HCT116 (cell line): ENCODE measurements at regions not wholly inside any gene's neighbourhood (a gene's known extent, or its start where the extent isn't known, plus 50 kb on each side); places are given as distances from the start of the nearest gene placed in this dataset.

Experiments used
- ATAC-seq: fragments of 200-7000 bp; cut with Tn5 transposase; 2 replicates; pipeline ENCODE4 v1.9.1; 2020; ENCODE audit warnings: mild to moderate bottlenecking, moderate library complexity
- BruUV-seq: library from RNA; stranded (reverse); fragments of 400-500 nt; replicated peaks from 2 replicates; lab custom pipeline; 2021; lab: Mats Ljungman, UMichigan
- CTCF ChIA-PET: fragments of 300-600 bp; sonication (Branson Sonifier 250); formaldehyde crosslinking; loops from one replicate; lab custom pipeline; 2021; ENCODE audit warnings: antibody characterized with exemption; lab: Charles Lee
- POLR2A ChIA-PET: fragments of 300-600, 350-600 bp; sonication (Branson Sonifier 250); formaldehyde crosslinking; loops from one replicate; lab custom pipeline; 2021; ENCODE audit warnings: antibody characterized with exemption; lab: Charles Lee
- RAD21 ChIA-PET, 2 experiments: fragments of 300-600 bp; sonication (Branson Sonifier 250); formaldehyde crosslinking; loops; one replicate each; lab custom pipeline; 2023; ENCODE audit warnings: low total read pairs in 2 of 2; ENCODE audit not compliant: uncharacterized antibody in 2 of 2, unreplicated experiment in 2 of 2, low non-redundant PET in 1 of 2; lab: Charles Lee
- DNase-seq: peaks from one replicate; pipeline ENCODE4 v3.0.0-alpha.2; 2010; ENCODE audit warnings: low read depth, low spot score
- H2AFZ ChIP-seq: fragments of 200-600 bp; shearing (Covaris generic), sonication (generic); 2 replicates; pipeline ENCODE4 v1.6.1; 2017; ENCODE audit warnings: low read depth, mixed run types, mixed read lengths, antibody characterized with exemption, low read length; ENCODE audit not compliant: poor library complexity, severe bottlenecking
- H3K27ac ChIP-seq: 2 replicates; pipeline ENCODE4 v1.5.1; 2012; ENCODE audit warnings: low read depth, low read length
- H3K27me3 ChIP-seq: fragments of 200-600 bp; sonication (generic); 2 replicates; pipeline ENCODE4 v1.6.1; 2016; ENCODE audit warnings: mixed run types, low read length, mixed read lengths; ENCODE audit not compliant: insufficient read depth
- H3K36me3 ChIP-seq, 2 experiments: fragments of 200-500 bp in 1 of 2; fragments of 200-600 bp in 1 of 2; sonication (Bioruptor generic) in 1 of 2; sonication (generic) in 1 of 2; 2 replicates each; pipeline versions ENCODE4 v1.5.1 to v1.6.1; 2014 to 2016; ENCODE audit warnings: low read length in 2 of 2, inconsistent platforms in 1 of 2, mixed read lengths in 1 of 2, mixed run types in 1 of 2; ENCODE audit not compliant: insufficient read depth in 2 of 2, control insufficient read depth in 1 of 2
- H3K4me1 ChIP-seq, 2 experiments: fragments of 200-600 bp in 1 of 2; sonication (generic) in 1 of 2; 2 replicates each; pipeline versions ENCODE4 v1.5.1 to v1.6.1; 2012 to 2017; ENCODE audit warnings: low read length in 2 of 2, inconsistent platforms in 1 of 2, mild to moderate bottlenecking in 1 of 2, mixed read lengths in 1 of 2, mixed run types in 1 of 2, moderate library complexity in 1 of 2; ENCODE audit not compliant: insufficient read depth in 2 of 2, control insufficient read depth in 1 of 2
- H3K4me2 ChIP-seq: fragments of 200-600 bp; sonication (generic); 2 replicates; pipeline ENCODE4 v1.6.1; 2017; ENCODE audit warnings: mixed run types, low read length, mixed read lengths
- H3K4me3 ChIP-seq, 2 experiments: fragments of 200-600 bp in 1 of 2; sonication (generic) in 1 of 2; replicated peaks in 1 of 2; 2 replicates each; pipeline ENCODE4 v1.5.1; 2011 to 2016; ENCODE audit warnings: low read length in 2 of 2, control low read depth in 1 of 2, low read depth in 1 of 2, mild to moderate bottlenecking in 1 of 2, mixed read lengths in 1 of 2, mixed run types in 1 of 2
- H3K79me2 ChIP-seq: fragments of 200-600 bp; sonication (generic); 2 replicates; pipeline ENCODE4 v1.6.1; 2017; ENCODE audit warnings: mild to moderate bottlenecking, mixed run types, low read length, moderate library complexity, mixed read lengths; ENCODE audit not compliant: insufficient read depth
- H3K9ac ChIP-seq: fragments of 200-600 bp; sonication (generic); 2 replicates; pipeline ENCODE4 v1.6.1; 2016; ENCODE audit warnings: low read length, mixed read lengths
- H3K9me2 ChIP-seq: fragments of 200-600 bp; sonication (generic), shearing (Covaris generic); 2 replicates; pipeline ENCODE4 v1.6.1; 2017; ENCODE audit warnings: mixed run types, mild to moderate bottlenecking, moderate library complexity; ENCODE audit not compliant: insufficient read depth
- H3K9me3 ChIP-seq, 2 experiments: fragments of 200-500 bp in 1 of 2; fragments of 200-600 bp in 1 of 2; sonication (Bioruptor generic) in 1 of 2; sonication (generic) in 1 of 2; 2 replicates each; pipeline ENCODE4 v1.6.1; 2014 to 2017; ENCODE audit warnings: low read length in 2 of 2, mixed read lengths in 2 of 2, inconsistent platforms in 1 of 2, low read depth in 1 of 2, mild to moderate bottlenecking in 1 of 2, mixed run types in 1 of 2, moderate library complexity in 1 of 2; ENCODE audit not compliant: control insufficient read depth in 1 of 2, insufficient read depth in 1 of 2
- H4K20me1 ChIP-seq: fragments of 200-600 bp; sonication (generic), shearing (Covaris generic); 2 replicates; pipeline ENCODE4 v1.6.1; 2017; ENCODE audit warnings: mixed run types, mild to moderate bottlenecking, moderate library complexity; ENCODE audit not compliant: insufficient read depth
- ATF3 ChIP-seq: IDR thresholded peaks from 2 replicates; pipeline ENCODE4 v1.6.1; 2012
- CBX3 ChIP-seq: IDR thresholded peaks from 2 replicates; pipeline ENCODE4 v1.6.1; 2012; ENCODE audit warnings: low read depth
- CEBPB ChIP-seq: IDR thresholded peaks from 2 replicates; pipeline ENCODE4 v1.6.1; 2012; ENCODE audit warnings: low read depth
- ELF1 ChIP-seq: IDR thresholded peaks from 2 replicates; pipeline ENCODE4 v1.6.1; 2012; ENCODE audit warnings: low read depth, borderline replicate concordance
- EZH2 ChIP-seq: fragments of 200-600 bp; sonication (generic); IDR thresholded peaks from 2 replicates; pipeline ENCODE4 v1.6.1; 2017; ENCODE audit warnings: antibody characterized with exemption, mixed run types
- EZH2phosphoT487 ChIP-seq: fragments of 200-600 bp; IDR thresholded peaks from 2 replicates; pipeline ENCODE4 v1.6.1; 2018; ENCODE audit warnings: antibody characterized with exemption, borderline replicate concordance
- FOSL1 ChIP-seq: IDR thresholded peaks from 2 replicates; pipeline ENCODE4 v1.6.1; 2012; ENCODE audit warnings: low read depth
- JUND ChIP-seq: IDR thresholded peaks from 2 replicates; pipeline ENCODE4 v1.6.1; 2012
- MAX ChIP-seq: IDR thresholded peaks from 2 replicates; pipeline ENCODE4 v1.6.1; 2012
- SIN3A ChIP-seq: IDR thresholded peaks from 2 replicates; pipeline ENCODE4 v1.6.1; 2012; ENCODE audit warnings: low read depth
- SP1 ChIP-seq: IDR thresholded peaks from 2 replicates; pipeline ENCODE4 v1.6.1; 2012; ENCODE audit warnings: low read depth
- TCF7L2 ChIP-seq: IDR thresholded peaks from 2 replicates; pipeline ENCODE4 v1.7.0; 2011; ENCODE audit warnings: borderline replicate concordance, inconsistent platforms; ENCODE audit not compliant: insufficient read depth, insufficient read length; ENCODE audit errors: extremely low read depth
- ZFX ChIP-seq: fragments of 450-650 bp; IDR thresholded peaks from 2 replicates; pipeline ENCODE4 v1.6.1; 2017
- intact Hi-C: fragments of 100-400 bp; cut with micrococcal nuclease; formaldehyde crosslinking; loops from 2 replicates; pipeline ENCODE4 v1.10.0; 2022

GRCh38 chr2:83054751-83055150 lies 1404.3 kb downstream of the SUCLG1 start:
- Histone ChIP-seq H3K27ac (no peak overlapping the region), H3K27me3 (no peaks in the 10 kb centered on the region), H3K9me3 (peaks cover 0 to 9% of the 10 kb centered on the region in 2 experiments; a peak in 2 of 4 replicates), H3K79me2 (no peaks in the 10 kb centered on the region), H3K4me2 (no peak overlapping the region), H3K9me2 (no peaks in the 10 kb centered on the region), H3K36me3 (no peaks in the 10 kb centered on the region), H4K20me1 (no peaks in the 10 kb centered on the region), H3K4me1 (no peaks in the 10 kb centered on the region; a peak in 1 of 4 replicates), H2AFZ (no peak overlapping the region), H3K4me3 (no peak overlapping the region), H3K9ac (no peak overlapping the region)
- POLR2A ChIA-PET = no interaction called here
- DNase-seq (no peak), ATAC-seq (no peak)
- RAD21 ChIA-PET = no interaction called here
- CTCF ChIA-PET = no interaction called here
- intact Hi-C loops = no loop called here
- TF ChIP-seq SIN3A = no peak
- no peak for TF ChIP-seq ATF3
- BruUV-seq = no TSS peak

- ChIA-PET CTCF (no interaction called here), RAD21 (interaction anchor here in 1 of 2 experiments (0.6 kb wide), 1 partner anchor 26 kb away, joined by 3 read pairs; no protein-coding TSS in a partner anchor), POLR2A (no interaction called here)
- Histone ChIP-seq H3K9me3 (no peaks in the 10 kb centered on the region), H3K27ac (no peak overlapping the region), H4K20me1 (no peaks in the 10 kb centered on the region), H2AFZ (no peak overlapping the region), H3K36me3 (no peaks in the 10 kb centered on the region), H3K4me2 (no peak overlapping the region), H3K27me3 (no peaks in the 10 kb centered on the region), H3K4me1 (no peaks in the 10 kb centered on the region; a peak in 1 of 4 replicates), H3K4me3 (no peak overlapping the region), H3K9ac (no peak overlapping the region), H3K79me2 (no peaks in the 10 kb centered on the region), H3K9me2 (no peaks in the 10 kb centered on the region)
- no peak for TF ChIP-seq JUND
- no peak for TF ChIP-seq EZH2
- no peak for TF ChIP-seq SIN3A
- no peak for TF ChIP-seq ELF1
- TF ChIP-seq TCF7L2 = no peak
- TF ChIP-seq CEBPB = no peak
- TF ChIP-seq CBX3 = no peak
- TF ChIP-seq ATF3 = no peak
- no peak for TF ChIP-seq EZH2phosphoT487
- TF ChIP-seq ZFX = no peak
- TF ChIP-seq MAX = no peak
- TF ChIP-seq SP1 = no peak
- TF ChIP-seq FOSL1 = no peak
- BruUV-seq = no TSS peak
- ATAC-seq (no peak), DNase-seq (no peak)
- intact Hi-C loops = no loop called here
Observed at GRCh38 chr2:83051538-83052170, 1407.4 kb downstream of the SUCLG1 start.
